ENCODE measurements at regions not wholly inside any gene's neighbourhood (a gene's known extent, or its start where the extent isn't known, plus 50 kb on each side); places are given as distances from the start of the nearest gene placed in this dataset.
"Not testable (repeated sequence)": the region's sequence is repeated elsewhere in the genome, so short reads cannot be mapped to it uniquely, and the experiment has no call there.

DNA sequence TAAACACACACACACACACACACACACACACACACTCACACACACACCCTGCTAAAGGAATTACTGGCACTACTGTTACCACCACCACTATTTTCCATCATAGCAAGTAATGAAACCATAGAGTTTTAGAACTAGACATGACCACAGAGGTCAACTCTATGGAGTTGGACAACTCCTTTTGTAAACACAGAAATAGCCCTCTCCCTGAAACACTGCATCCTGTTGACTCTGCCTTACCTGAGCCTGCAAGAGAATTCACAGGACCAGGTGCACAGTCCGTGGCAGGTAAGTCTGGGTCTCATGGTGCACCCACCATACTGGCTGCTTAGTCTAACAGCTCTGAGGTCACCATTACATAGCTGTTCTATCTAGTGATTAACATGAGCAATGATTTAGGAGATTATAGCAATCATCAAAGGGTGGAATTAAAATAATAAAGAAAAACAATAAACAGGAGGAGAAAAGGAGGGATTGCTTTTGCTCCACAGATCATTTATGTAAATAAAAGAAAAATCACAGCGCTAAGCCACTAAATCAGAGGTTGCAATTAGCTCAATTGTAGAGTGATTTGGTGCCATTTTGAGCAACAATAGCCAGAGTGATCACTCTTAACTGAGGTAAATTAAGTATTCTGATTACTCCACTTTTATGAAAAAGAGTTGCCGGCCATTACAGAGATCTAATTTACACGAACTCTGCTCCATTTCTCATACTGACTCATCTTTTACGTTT is 340.0 kb upstream of the RASGEF1B start:
- intact Hi-C loops (cut with micrococcal nuclease) = no loop called here
- no peak for ATAC-seq
- no peak for DNase-seq

DNA sequence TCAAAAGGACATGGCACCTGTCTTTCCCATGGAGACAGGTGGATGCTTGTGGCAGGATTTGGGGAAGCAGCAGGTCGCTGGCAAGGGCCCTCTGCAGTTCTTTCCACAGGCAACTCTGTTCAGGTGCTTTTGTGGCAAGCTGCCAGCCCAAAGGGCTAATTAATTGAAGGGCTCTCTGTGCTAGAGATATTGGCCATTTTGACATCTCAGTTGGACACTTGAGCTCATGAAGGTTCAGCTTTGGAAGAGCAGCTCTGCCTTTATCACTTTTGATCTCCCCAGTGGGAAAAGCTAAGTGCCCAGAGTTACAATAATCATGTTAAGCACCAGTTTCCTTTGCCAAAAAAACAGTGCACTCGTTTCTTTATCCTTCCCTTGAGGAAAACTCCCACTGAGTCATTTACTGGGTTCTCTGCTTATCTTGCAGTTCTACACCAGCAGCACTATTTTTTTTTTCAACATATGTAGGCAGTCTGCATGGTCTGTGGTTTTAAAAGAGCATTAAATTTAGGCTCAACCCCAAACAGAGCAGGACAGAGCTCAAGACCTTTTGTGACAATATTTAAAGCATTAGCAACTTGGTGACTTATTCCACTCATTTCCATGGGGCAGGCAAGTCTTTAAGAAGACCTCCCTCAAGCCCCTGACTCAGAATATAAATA is 336.4 kb upstream of the RASGEF1B start:
- ATAC-seq = no peak
- DNase-seq = no peak
- intact Hi-C loops (cut with micrococcal nuclease) = no loop called here

DNA sequence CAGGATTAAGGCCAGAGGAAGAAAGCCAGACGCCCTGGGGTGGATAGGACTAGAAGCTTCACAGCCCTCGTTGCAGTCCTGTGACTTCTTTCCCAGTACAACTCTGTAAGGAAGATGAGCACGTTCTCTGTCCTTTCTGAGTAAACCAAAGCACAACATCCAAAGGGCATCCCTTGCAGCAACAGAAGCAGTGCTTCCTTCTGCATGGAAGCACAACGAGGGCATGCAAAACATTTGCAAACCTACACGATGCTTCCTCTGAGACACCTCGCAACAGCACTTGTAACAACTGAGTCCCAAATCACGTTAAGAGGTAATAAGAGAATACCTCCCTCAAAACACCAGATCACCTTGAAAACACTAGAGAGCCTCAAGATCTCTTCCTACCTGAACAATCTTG is 335.7 kb upstream of the RASGEF1B start:
- intact Hi-C loops (cut with micrococcal nuclease) = no loop called here
- ATAC-seq = no peak

DNA sequence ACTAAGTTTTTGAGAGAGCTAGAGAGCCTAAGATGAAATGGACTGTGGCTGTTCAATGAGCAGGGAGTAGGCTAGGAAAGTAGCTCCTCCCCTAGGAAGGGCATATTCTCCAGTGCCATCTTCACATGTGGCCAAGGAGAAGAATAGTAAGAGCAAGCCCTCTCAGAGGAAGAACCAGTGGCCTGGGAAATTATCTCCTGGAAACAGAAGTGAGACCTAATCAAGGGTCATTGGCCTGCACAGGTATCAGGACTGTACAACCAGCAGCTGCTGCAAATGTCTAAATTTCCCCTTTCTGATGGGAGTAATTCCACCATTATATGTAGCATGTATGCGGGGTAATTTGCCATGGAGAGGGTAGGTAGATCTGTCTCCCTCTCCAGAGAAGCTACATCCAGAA is 334.8 kb upstream of the RASGEF1B start:
- intact Hi-C loops (cut with micrococcal nuclease) = no loop called here
- ATAC-seq = no peak
- DNase-seq = no peak

More for the DNA sequence above, 335.7 kb upstream of the RASGEF1B start:
- no peak for DNase-seq

DNA sequence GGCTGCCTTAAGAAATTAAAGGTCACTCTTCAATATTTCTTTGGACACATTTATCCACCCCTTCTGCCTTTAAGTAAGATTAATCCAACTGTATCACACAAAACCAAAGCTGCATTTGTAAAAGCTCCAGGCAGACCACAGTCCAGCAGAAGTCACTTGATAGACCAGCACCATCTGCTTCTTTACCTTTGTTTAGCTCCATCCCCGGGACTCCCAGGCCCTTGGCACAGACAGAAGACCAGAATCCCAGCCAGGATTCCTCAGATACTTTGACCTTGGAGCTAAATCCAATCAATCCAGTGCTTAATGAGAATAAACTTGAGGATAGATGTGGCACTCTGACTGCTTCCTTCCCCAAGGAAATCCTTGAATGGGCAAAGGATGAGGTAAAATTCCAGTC is 333.1 kb upstream of the RASGEF1B start:
- ATAC-seq (no peak), DNase-seq (no peak)
- intact Hi-C loops (cut with micrococcal nuclease) = no loop called here

DNA sequence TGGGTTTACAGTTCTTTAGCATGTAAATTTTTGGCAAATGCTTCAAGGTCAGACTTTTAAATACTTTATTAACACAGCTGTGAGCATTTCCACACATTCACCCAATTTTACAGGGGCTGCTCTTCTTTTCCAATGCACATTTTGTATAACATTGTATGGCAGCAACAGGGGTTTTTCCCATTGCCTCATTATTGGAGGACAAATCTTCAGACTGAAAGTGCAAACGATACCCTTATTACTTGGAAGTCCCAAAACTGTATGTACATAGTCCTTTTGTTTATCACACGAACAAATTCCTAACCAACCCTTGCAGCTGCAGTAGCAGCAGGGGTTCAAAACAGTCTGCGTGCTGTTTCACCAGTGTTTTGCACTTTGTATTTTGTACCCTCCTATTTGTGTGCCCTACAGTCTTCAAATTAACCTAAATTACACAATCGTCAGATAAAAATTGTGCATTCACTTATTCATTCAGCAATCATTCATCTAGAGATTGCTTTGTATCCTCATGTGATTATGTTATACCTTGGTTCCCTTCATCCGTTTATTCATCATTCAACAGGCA is 330.7 kb upstream of the RASGEF1B start:
- ATAC-seq (no peak), DNase-seq (no peak)
- intact Hi-C loops (cut with micrococcal nuclease) = no loop called here

DNA sequence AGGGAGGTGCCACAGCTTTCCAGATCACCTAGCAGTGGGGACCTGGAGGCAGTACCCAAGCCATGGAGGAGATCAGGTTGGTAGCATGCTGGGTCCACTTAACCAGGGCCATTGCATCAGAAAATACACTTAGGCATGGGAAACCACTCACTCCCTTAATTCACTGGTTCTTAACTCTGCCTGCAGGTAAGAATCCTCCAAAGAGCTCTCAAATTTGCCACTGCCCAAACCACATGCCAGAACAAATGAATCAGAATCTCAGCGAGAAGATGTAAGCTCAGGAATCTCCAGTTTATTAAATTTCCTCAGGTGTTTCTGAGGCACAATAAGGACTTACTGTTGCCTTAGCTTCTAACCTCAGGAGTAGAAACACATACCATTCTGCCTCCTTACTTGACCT is 327.7 kb upstream of the RASGEF1B start:
- ATAC-seq (no peak), DNase-seq (no peak)
- intact Hi-C loops (cut with micrococcal nuclease) = no loop called here

DNA sequence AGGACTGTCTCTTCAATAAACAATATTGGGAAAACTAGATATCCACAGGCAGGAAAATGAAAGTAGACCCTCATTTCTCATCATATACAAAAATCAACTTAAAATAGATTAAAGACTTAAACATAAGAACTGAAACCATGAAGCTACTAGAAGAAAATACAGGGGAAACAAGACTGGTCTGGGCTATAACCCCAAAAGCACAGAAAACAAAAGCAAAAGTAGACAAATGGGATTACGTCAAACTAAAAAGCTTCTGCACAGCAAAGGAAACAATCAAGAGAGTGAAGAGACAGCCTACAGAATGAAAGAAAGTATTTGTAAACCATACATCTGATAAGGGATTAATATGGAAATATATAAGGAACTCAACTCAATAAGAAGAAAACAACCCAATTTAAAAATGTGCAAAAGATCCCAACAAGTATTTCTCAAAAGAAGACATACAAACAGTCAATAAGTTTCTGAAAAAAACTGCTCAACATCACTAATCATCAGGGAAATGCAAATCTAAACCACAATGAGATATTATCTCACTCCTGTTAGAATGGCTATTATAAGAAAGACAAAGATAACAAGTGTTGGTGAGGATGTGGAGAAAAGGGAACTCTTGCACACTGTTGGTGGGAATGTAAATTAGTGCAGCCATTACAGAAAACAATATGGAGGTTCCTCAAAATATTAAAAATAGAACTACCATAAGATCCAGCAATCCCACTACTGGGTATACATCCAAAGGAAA is 325.3 kb upstream of the RASGEF1B start:
- DNase-seq = no peak
- no peak for ATAC-seq
- intact Hi-C loops (cut with micrococcal nuclease) = no loop called here

DNA sequence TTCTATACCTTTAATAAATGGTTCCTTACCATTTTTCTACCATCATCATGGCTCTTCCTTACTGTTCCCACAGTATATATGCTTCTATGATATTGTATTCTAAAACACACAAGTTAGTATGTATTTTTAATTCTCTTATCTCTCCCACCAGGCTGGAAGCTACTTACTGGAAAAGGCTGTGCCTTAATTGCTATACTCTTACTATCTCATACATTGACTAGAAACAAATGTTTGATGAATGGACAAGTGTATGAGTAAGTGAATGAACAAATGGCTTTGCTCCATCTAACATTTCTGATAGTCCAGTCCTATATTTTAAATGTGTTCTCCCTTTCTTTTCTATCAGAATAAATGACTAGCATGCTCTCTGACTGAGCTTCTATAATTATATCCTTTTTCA is 320.8 kb upstream of the RASGEF1B start:
- intact Hi-C loops (cut with micrococcal nuclease) = no loop called here
- no peak for ATAC-seq

DNA sequence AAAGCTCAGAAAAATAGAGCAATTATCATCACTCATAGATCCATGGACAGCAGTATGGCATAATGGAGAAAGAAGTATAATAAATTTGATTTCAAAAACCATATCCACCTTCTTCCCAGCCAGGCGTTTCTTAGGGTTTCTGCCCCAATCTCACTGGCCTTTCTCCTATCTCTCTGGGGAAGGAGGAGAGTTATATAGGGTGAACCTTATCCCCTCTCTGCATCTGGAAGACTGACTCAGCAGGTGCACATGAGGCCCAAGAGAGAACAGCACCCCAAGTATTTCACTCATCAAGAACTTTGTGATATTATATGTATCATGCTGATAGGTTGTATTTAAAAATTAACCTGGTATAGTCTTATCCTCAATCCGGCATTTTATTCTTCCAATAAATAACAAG is 318.8 kb upstream of the RASGEF1B start:
- no peak for ATAC-seq
- no peak for DNase-seq
- intact Hi-C loops (cut with micrococcal nuclease) = no loop called here

More for the DNA sequence above, 320.8 kb upstream of the RASGEF1B start:
- DNase-seq = no peak

DNA sequence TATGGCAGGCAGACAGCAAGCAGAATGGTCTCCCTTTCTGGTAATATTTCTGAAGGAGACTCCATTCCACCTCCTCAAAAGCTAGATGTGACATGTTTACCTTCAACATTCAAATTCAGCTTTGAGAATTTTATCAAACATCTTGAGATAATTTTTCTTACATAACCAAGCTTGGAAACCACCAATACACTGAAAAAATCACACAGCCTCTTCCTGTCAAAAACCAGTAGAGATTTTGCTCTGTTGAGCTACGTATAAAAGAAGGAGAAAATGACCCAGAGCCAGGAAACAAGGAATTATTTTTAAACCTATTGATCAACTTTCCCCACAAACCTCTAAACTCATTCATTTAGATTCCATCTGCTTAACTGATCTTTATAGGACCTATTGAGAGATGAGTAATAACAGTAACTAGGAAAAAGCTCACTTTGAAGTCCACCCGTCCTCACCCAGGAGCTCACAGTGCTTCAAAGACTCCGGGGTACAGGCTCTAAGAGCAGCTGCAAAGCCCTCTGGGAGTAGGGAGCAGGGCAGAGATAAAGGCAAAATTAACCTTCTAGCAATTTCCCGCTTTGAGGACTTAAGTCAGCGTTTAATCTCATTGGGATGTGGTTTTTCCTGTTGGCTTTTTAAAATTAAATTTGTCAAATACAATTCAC is 318.2 kb upstream of the RASGEF1B start:
- intact Hi-C loops (cut with micrococcal nuclease) = no loop called here
- no peak for ATAC-seq
- DNase-seq = no peak

DNA sequence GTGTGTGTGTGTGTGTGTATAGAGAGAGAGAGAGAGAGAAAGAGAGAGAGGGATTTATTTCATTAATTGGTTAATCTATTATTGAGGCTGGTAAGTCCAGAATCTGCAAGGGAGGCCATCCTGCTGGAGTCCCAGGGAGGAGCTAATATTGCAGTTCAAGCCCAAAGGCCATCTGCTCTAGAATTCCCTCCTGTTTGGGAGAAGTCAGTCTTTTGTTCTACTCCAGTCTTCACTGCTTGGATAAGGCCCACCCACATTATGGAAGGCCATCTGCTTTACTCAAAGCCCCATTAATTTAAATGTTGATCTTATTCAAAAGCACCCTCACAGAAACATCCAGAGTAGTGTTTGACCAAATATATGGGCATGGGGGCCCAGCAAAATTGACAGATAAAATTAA is 317.5 kb upstream of the RASGEF1B start:
- no peak for ATAC-seq
- no peak for DNase-seq
- intact Hi-C loops (cut with micrococcal nuclease) = no loop called here

DNA sequence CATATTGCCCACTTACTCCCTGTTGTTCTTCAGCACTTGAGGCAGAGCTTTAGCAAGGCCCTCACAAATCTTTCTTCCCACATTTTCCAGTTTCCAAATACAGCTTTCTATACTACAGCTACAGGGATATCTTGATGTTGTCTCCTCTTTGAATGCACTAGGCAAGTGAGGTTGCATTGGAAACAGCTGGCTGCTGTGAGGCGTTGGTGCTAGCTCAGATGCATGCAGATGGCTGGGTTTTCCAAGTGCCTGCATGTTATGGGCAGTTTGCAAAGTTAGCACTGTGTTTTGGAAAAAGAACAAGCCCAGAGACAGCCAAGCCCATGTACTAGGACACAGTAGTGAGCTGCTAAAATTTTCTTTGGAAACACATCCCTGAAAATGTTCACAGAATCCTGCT is 315.1 kb upstream of the RASGEF1B start:
- DNase-seq = no peak

DNA sequence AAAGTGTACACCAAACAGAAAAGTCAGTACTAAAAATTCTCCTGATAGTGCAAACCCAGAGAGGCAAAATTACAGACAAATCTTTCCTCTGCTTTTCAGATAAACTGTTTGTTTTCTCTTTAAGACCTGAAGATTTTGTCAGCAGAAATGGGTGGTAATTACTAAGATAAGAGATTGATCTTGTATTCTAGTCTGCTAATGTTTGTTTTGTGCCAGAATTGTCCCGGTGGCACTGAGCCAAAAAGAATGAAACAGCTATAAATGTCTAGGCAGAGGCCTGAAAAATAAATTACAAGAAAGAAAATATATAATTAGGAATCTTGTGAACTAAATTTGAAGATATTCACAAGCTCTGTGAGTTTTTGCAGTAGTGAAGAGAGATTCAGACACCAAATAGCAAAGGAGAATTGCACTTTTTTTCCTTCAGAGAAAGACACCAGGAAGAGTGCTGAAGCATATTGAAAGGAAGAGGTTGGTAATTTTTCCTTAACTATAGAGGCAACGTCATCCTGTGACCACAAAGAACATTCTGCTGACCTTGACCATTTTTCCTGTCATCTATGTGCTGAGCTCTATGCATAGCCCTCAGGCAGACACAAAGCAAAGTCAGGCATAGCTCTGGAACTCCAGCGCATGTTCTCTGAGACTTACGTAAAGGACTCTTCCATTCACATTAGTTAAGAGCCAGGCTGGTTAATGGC is 314.5 kb upstream of the RASGEF1B start:
- ATAC-seq (no peak), DNase-seq (no peak)
- intact Hi-C loops (cut with micrococcal nuclease) = no loop called here

More for the DNA sequence above, 315.1 kb upstream of the RASGEF1B start:
- intact Hi-C loops (cut with micrococcal nuclease) = no loop called here
- ATAC-seq = no peak

DNA sequence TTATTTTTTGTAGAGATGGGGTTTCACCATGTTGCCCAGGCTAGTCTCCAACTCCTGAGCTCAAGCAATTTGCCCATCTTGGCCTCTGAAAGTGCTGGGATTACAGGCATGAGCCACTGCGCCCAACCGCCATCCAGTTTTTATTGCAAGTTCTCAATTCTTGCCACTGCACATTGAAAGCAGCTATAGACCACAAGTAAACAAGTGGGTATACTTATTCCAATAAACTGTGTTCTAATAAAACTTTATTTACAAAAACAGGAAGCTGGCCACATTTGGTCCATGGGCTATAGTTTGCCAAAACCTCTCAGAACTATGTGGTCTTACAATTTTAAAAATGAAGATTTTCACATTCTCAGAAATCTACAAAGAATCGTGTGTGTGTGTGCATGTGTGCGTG is 313.6 kb upstream of the RASGEF1B start:
- intact Hi-C loops (cut with micrococcal nuclease) = no loop called here
- DNase-seq = no peak
- ATAC-seq = no peak

DNA sequence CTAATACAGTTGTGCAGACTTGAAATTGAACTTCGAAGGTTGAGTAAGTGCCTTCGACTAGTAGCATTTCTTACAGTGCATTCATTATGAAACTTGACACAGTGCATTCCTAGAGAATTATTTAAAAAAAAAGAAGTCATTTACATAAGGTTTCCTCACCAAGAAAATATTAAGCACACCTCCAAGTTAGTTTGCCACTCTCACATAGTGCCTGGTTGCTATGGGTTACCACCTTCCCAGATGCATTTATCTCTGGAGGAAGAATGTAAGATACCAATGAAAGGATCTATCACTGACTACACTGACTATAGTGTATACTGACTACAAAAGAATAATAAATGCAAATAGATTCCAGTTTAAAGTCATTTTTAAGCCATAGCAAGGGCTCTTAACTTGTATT is 311.9 kb upstream of the RASGEF1B start:
- intact Hi-C loops (cut with micrococcal nuclease) = no loop called here
- DNase-seq = no peak
- ATAC-seq = no peak

DNA sequence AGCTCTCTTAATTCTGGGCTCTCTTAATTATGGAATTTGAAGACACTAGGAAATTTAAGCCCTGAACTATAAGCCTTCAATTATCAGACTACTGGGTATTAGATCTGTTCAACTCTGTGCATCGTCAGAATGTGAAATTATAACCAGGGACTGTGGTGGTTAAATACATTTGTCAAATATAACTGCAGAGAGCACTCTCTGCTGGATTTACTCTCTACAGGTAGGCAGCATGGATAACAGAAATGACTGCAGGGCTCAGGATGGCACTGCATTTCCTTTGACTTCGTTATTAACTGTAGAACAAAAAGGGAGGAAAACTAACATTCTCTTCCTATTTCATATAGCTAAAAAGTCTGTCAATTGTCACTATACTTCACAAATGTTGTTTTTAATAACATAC is 310.1 kb upstream of the RASGEF1B start:
- DNase-seq (no peak), ATAC-seq (no peak)
- intact Hi-C loops (cut with micrococcal nuclease) = no loop called here

DNA sequence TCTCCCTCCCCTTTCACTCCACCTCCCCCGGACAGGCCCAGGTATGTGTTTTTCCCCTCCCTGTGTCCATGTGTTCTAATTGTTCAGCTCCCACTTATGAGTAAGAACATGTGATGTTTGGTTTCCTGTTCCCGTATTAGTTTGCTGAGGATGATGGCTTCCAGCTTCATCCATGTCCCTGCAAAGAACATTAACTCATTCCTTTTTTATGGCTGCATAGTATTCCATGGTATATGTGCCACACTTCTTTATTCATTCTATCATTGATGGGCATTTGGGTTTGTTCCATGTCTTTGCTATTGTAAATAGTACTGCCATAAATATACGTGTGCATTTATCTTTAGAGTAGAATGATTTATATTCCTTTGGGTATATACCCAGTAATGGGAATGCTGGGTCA is 306.0 kb upstream of the RASGEF1B start:
- ATAC-seq; intact Hi-C loops (cut with micrococcal nuclease); DNase-seq: not testable (repeated sequence)

DNA sequence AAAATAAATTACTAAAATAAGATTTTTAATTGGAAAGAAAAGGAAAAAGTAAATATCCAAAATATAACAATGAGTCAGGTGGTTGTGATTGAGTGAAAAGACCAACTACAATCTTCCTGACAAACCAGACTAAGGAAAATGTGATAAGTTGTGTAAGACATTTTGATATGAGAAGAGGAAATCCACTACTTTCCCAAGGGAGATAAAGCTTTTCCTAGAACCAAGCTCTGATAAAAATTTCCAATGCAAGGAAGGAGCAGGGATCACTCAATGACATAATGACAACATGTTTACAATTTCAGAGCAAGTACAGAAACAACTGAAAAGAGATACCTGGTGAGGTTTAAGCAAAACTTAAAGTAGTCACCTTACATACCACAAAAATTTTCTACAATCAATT is 305.1 kb upstream of the RASGEF1B start:
- ATAC-seq (no peak), DNase-seq (no peak)
- intact Hi-C loops (cut with micrococcal nuclease) = no loop called here
